ENCODE measurements at regions not wholly inside any gene's neighbourhood (a gene's known extent, or its start where the extent isn't known, plus 50 kb on each side); places are given as distances from the start of the nearest gene placed in this dataset.

- DNase-seq, result no peak
Observed at GRCh38 chr1:4965346-4966075, 311.1 kb downstream of the AJAP1 start.

GRCh38 chr1:4964634-4965345, 310.4 kb downstream of the AJAP1 start:
- no peak for DNase-seq

GRCh38 chr1:4963251-4963650, 308.8 kb downstream of the AJAP1 start:
- no peak for DNase-seq

GRCh38 chr1:4962836-4963235, 308.4 kb downstream of the AJAP1 start:
- no peak for DNase-seq

- no peak for DNase-seq
Observed at GRCh38 chr1:4961935-4962645, 307.7 kb downstream of the AJAP1 start.

GRCh38 chr1:4960782-4961475, 306.5 kb downstream of the AJAP1 start:
- no peak for DNase-seq

- DNase-seq, result no peak
Observed at GRCh38 chr1:4960336-4960735, 305.9 kb downstream of the AJAP1 start.

- no peak for DNase-seq
Observed at GRCh38 chr1:4959216-4959615, 304.8 kb downstream of the AJAP1 start.

- no peak for DNase-seq
Observed at GRCh38 chr1:4957027-4957426, 302.6 kb downstream of the AJAP1 start.

GRCh38 chr1:4954392-4954791, 300.0 kb downstream of the AJAP1 start:
- no peak for DNase-seq

- DNase-seq, result no peak
Observed at GRCh38 chr1:4951601-4952000, 297.2 kb downstream of the AJAP1 start.

- DNase-seq, result no peak
Observed at GRCh38 chr1:4946343-4946742, 291.9 kb downstream of the AJAP1 start.

GRCh38 chr1:4944911-4945310, 290.5 kb downstream of the AJAP1 start:
- DNase-seq, result no peak

- DNase-seq, result no peak
Observed at GRCh38 chr1:4944072-4944471, 289.7 kb downstream of the AJAP1 start.

GRCh38 chr1:4939266-4939665, 284.9 kb downstream of the AJAP1 start:
- no peak for DNase-seq

- DNase-seq, result no peak
Observed at GRCh38 chr1:4937876-4938534, 283.6 kb downstream of the AJAP1 start.

GRCh38 chr1:4935807-4936206, 281.4 kb downstream of the AJAP1 start:
- DNase-seq, result no peak

- no peak for DNase-seq
Observed at GRCh38 chr1:4933232-4933631, 278.8 kb downstream of the AJAP1 start.

GRCh38 chr1:4932311-4933030, 278.1 kb downstream of the AJAP1 start:
- DNase-seq, result no peak

- DNase-seq, result no peak
Observed at GRCh38 chr1:4931486-4931885, 277.1 kb downstream of the AJAP1 start.

- DNase-seq, result no peak
Observed at GRCh38 chr1:4928186-4928585, 273.8 kb downstream of the AJAP1 start.

GRCh38 chr1:4924356-4924755, 269.9 kb downstream of the AJAP1 start:
- no peak for DNase-seq

Measured in stimulated activated CD4-positive, alpha-beta T cell treated with anti-CD3 and anti-CD28 coated beads, Interleukin-4, amount 100 ng/mL, for 24 hours (primary cell).